ENCODE measurements at regions not wholly inside any gene's neighbourhood (a gene's known extent, or its start where the extent isn't known, plus 50 kb on each side); places are given as distances from the start of the nearest gene placed in this dataset.
"Not testable (repeated sequence)": the region's sequence is repeated elsewhere in the genome, so short reads cannot be mapped to it uniquely, and the experiment has no call there.

DNA sequence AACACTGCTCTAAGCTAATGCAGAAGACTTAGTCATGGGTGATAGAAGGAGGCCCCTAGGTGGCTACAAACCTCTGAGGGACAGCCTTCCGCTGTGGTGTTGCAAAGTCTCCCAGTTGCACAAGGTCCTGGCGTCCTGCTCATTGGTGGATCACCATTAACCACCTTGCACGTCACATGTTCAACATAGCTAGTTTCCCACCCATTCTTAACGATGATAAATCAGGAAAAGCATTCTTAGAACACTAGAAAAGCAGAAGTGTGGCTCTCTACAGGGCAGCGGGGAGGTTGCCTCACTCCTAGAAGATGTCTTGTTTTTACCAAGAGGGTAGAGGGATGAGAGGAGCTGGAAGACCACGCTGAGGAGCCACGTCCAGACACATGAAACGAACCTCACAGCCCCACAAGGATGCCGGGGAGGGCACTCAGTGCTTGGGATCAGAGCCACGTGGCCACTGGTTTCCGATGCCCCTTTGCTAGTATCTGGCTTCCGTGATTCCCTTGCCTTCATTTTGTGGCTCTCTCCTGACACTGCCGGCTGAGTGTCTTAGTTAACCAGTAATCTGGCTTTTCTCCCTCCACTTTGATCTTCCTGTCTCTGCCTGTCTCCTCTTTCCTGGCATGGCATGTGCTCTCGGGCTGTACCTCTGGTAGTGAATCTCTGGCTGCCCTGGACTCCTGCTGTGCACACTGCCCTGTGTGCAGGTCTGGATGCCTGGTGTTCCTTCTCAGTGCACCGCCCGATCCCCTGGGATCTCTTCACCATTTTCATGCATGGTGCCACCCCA lies 91.4 kb upstream of the NEDD9 start:
- peak; percentile 90 for DNase-seq (ENCODE audit: low spot score)
- intact Hi-C loops (cut with DNase I): no loop called here

DNA sequence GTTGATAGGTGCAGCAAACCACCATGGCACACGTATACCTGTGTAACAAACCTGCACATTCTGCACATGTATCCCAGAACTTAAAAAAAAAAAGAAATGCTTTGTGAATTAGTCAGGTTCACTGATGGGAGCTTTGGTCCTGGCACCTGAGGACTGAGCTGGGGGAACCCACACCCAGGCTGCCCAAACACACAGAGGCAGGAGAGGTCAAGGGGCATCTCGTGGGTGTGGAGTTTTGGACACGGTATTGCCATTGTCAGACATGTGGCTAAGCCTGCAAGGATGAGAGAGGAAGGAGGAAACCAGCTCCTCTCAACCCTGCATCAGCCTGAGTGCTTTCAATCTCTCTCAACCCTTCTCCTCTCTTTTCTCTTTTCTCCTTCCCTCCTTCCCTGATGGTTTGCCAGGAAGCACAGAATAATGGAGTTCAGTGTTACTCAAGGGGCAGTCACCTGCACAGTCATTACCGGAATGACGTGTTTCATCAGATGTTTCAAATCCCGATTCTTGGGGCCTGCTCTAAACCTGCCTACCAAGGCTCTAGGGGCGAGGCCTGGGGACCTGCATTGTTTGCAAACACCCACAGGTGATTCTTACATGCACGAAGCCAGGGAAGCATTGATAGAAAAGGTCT lies 89.9 kb upstream of the NEDD9 start:
- DNase-seq (ENCODE audit: low spot score): no peak
- intact Hi-C loops (cut with DNase I): no loop called here

DNA sequence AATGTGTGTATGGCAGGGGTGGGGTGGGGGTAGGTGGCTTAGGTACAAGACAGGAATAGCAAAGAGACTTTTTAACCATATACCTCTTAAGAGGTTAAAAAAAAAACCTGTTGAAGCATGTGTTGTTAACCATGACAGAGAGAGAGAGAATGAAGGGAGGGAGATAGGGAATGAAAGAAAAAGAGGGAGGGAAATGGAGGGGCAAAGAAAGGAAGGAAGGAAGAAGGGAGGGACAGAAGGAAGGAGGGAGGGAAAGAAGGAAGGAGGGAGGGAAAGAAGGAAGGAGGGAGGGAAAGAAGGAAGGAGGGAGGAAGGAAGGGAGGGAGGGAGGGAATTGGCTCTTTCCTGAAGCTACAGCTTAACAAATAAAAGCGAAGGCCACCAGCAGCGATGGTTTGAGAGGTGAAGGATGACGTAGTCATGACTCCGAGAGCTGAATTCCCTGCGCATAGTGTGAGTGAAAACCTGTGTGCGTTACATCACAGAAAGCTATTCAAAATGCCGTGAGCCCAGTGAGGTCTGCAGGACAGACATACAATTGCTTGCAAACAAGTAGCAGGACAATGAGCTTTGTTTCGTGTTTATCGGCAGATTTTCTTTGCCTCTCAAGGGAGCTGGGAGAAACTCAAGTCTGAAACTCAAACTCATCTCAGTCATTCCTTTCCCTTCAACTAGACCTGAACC lies 88.6 kb upstream of the NEDD9 start:
- DNase-seq (ENCODE audit: low spot score): no peak
- intact Hi-C loops (cut with DNase I): no loop called here

DNA sequence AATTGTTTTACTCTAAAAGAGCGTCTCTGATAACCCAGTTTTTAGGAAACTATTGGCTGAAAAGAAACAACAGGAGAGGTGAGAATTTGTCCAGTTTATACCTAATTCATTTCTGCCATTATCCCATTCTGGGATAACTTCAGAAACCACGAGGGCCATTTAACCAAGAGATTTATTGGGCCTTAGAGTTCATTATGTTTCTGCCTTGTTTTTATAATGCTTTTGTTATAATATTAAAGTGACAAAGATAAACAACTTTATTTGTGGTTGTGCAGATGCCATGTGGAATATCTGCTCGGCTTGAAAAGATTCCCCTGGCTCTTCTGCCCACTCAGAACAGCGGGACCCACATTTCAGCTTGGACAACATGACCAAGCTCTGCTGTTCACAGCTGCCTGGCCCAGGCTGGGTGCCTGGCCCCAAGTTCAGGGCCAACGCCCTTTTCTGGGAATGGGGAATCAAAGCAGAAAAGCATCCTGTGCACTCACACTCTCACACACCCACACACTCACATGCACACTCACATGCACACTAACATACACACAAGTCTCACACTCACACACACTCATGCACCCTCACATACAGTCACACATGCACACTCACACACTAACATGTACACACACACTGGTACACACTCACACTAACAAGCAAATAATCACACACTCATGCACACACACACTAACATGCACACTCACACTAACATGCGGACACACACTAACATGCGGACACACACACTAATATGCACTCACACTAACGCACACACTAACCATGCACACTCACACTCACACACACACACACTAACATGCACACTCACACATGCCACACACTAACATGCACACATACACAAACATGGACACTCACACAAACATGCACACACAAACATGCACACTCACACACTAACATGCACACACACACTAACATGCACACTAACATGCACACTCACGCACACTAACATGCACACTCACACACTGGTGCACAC lies 86.7 kb upstream of the NEDD9 start:
- no peak for DNase-seq (ENCODE audit: low spot score)
- intact Hi-C loops (cut with DNase I): loop anchor here (10.0 kb wide), 1 partner anchor 64 kb away; no protein-coding TSS in a partner anchor

DNA sequence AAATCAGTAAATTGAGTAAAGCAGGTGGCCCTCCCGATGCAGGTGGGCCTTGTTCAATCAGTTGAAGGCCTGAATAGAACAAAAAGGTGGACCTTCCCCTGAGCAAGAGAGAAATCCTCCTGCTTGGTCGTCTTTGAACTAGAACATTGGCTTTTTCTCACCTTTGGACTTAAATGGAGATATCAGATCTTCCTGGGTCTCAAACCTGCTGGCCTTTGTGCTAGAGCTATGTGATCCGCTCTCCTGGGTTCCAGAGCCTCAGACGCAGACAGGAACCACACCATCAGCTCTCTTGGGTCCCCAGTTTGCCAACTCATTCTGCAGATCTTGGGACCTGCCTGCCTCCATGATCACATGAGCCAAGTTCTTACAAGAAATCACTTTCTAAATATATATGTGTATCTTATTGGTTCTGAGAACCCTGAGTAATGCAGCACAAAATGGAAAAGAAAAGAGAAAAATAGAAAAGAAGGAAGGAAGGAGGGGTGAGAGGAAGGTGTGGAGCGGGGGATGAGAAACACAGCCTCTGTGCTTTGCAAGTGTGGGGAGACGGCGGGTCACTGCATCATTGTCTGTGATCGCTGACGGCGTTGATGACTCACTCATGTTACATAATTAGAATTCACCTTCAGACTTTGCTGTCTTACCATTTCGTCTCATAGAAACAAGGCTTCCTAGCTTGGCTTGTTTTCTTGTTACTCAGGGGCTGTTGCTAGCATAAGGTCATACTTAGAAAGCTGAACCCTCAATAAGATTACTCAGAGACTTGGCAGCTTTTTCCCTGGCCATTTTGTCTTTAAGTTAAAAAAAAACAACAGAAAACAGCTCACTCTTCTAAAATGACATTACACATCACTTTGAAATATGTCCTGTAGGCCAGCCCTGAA lies 85.7 kb upstream of the NEDD9 start:
- peak; percentile 90 for DNase-seq (ENCODE audit: low spot score)
- intact Hi-C loops (cut with DNase I): loop anchor here (10.0 kb wide), 1 partner anchor 63 kb away; no protein-coding TSS in a partner anchor

DNA sequence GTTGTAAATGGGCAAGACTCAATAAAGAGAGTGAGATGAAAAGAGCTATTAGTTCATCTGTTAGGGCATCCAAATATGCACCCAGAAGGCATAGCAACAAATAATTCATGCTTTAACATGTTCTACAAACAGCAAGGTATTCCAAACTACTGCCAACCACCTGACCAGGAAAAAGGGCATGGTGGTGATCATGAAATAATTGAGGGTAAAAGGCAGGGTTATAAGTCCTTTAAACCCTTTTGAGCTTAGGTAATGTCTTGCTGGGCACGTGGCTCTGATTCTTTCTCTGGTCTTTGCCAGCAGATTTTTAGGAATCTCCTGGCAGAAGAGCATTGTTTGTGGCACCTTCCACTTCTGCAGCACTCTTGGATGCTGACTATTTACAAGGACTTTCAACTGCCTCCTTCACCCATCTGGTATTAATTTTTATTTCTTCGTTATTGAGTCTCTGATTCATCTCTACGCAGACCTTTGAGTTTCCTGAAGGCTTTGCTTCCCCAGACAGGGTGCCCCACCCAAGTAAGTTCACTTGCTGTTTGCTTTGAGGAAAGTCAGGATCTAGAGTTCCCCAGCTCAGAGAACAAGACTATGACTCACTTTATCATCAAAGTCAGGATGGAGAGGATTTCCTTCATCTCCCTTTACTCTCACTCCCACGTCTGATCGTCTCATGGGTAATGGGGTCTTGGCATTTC lies 83.4 kb upstream of the NEDD9 start:
- intact Hi-C loops (cut with DNase I): loop anchor here (10.0 kb wide), 1 partner anchor 61 kb away; no protein-coding TSS in a partner anchor
- DNase-seq (ENCODE audit: low spot score): no peak

DNA sequence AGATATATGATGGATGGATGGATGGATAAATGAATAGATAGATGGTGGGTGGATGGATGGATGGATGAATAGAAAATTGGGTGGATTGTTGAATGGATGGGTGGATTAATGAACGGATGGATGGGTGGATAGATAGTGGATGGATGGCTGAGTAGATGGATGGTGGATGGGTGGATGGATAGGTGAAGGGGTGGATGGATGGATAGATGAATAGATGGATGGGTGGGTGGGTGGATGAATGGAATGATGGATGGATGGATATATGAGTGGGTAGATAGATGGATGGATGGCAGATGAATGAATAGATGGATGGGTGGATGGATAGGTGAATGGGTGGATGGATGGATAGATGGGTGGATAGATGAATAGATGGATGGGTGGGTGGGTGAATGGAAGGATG lies 80.7 kb upstream of the NEDD9 start:
- no peak for DNase-seq (ENCODE audit: low spot score)
- intact Hi-C loops (cut with DNase I): loop anchor here (10.0 kb wide), 1 partner anchor 58 kb away; no protein-coding TSS in a partner anchor

DNA sequence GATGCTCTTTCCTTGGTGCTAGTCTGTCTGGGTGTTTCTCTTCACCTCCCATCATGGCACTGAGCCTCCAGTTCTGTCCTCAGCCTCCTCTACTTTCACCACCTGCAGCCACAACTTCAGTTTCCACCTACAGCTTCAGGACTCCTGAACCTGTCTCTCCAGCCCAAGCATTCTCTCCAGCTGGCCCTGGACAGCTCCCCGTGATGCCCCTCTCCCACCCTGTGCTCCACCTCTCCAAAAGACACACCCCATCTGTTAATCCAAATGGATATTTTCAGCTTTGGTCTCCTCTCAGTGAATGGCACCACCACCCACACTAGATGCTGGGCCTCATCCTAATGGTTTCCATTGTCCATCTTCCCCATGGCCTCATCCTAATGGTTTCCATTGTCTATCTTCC lies 79.5 kb upstream of the NEDD9 start:
- DNase-seq (ENCODE audit: low spot score): no peak
- intact Hi-C loops (cut with DNase I): loop anchor here (10.0 kb wide), 1 partner anchor 57 kb away; no protein-coding TSS in a partner anchor

DNA sequence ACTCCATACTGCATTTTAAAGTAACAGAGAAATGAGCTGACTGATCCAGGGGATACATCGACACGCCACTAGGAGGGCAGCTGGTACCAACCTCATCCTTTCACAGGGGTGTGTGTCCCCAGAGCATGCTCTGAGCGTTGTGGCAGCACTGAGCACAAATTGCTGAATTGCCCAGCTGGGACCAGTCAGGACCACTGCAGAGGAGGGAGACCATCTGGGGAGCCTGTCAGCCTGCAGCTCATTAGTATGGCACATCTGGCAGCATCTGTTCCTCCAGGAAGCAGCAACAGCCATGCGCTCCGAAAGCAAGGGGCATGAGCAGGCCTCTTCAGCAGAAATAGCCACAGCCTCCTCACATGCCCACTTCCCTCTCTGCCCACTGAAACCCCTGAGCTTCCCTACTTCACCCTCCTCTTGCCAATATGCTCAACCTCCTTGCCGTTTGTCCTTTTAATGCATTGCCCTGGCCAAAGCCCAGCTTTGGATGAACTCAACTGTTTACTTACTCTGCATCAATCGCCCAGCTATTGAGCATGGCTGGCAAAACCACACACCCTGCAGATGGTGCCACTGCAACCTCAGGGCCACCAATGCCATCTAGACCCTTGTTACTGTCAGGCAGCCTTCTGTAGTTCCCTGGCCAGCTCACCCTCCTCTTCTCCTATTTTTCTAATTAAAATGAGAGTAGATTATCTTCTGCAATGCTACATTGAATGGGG lies 77.6 kb upstream of the NEDD9 start:
- DNase-seq (ENCODE audit: low spot score): no peak
- intact Hi-C loops (cut with DNase I): loop anchor here (10.0 kb wide), 1 partner anchor 55 kb away; no protein-coding TSS in a partner anchor

DNA sequence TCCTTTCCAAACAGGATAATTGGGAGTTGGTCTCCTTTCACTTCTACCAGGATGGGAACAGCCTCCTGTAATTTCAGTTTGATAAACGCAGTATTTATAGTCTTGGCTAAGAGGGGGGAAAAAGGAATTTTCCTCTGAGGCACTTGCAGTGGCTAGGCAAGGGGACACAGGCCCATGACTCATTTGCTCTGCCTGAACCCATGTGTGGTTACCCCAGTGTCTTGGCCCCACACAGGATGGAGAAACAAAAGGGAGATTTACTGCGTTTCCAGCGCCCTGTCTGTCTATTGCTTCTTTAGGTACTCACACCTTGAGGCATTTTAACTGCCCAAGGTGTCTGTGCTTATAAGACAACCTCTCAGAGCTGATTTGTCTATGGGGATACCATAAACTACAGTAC lies 74.8 kb upstream of the NEDD9 start:
- intact Hi-C loops (cut with DNase I): no loop called here

DNA sequence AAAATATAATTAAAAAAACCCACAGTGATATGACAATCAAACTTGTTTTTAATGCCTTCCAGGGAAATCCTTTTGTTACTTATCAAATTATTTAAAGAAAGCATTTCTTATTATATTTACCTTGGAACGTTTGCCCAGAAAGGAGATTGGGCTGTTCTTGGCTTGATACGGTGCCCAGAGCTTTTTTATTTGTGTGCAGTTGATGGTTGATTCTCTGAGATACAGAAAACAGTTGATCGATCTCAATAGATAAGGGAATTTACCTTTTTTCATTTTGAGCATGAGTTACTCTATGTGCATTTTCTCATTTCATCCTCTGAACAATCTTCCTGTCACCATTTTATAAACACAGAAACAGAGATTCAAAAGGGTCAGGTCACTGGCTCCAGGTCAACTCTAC lies 72.5 kb upstream of the NEDD9 start:
- intact Hi-C loops (cut with DNase I): no loop called here
- DNase-seq (ENCODE audit: low spot score): no peak

More for the DNA sequence above, 74.8 kb upstream of the NEDD9 start:
- no peak for DNase-seq (ENCODE audit: low spot score)

DNA sequence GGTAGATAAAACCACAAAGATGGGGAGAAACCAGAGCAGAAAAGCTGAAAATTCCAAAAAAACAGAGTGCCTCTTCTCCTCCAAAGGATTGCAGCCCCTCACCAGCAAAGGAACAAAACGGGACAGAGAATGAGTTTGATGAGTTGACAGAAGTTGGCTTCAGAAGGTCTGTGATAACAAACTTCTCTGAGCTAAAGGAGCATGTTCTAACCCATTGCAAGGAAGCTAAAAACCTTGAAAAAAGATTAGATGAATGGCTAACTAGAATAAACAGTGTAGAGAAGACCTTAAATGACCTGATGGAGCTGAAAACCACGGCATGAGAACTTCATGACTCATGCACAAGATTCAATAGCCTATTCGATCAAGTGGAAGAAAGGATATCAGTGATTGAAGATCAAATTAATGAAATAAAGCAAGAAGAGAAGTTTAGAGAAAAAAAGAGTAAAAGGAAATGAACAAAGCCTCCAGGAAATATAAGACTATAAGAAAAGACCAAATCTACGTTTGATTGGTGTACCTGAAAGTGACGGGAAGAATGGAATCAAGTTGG lies 67.5 kb upstream of the NEDD9 start:
- not testable (repeated sequence) for DNase-seq (ENCODE audit: low spot score)

DNA sequence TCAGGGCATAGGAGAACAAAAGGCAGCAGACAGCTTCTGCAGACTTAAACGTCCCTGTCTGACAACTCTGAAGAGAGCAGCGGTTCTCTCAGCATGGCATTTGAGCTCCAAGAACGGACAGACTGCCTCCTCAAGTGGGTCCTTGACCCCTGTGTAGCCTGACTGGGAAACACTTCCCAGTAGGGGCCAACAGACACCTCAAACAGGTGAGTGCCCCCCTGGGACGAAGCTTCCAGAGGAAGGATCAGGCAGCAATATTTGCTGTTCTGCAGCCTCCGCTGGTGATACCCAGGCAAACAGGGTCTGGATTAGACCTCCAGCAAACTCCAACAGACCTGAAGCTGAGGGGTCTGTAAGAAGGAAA lies 66.9 kb upstream of the NEDD9 start:
- intact Hi-C loops (cut with DNase I); DNase-seq (ENCODE audit: low spot score): not testable (repeated sequence)

More for the DNA sequence above, 67.5 kb upstream of the NEDD9 start:
- intact Hi-C loops (cut with DNase I): not testable (repeated sequence)

DNA sequence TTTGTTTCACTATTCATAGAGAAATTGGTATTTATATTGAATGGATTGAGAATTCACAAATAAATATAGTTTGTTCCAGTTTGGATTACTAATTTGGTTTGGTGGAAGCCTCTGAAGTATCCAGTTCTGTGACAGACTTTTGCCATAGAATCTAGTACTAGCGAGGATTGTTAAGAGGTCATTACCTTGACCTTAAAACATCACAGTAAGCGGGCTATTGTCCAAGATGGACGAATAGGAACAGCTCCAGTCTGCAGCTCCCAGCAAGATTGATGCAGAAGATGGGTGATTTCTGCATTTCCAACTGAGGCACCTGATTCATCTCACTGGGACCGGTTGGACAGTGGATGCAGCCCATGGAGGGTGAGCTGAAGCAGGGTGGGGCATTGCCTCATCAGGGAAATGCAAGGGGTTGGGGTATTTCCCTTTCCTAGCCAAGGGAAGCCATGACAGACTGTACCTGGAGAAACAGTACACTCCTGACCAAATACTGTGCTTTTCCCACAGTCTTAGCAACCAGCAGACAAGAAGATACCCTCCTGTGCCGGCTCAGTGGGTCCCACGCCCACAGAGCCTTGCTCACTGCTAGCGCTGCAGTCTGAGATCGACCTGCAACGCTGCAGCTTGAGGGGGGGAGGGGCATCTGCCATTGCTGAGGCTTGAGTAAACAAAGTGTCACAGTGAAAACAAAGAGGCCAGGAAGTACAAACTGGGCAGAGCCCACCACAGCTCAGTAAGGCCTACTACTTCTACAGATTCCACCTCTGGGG lies 66.4 kb upstream of the NEDD9 start:
- intact Hi-C loops (cut with DNase I): no loop called here
- DNase-seq (ENCODE audit: low spot score): no peak

DNA sequence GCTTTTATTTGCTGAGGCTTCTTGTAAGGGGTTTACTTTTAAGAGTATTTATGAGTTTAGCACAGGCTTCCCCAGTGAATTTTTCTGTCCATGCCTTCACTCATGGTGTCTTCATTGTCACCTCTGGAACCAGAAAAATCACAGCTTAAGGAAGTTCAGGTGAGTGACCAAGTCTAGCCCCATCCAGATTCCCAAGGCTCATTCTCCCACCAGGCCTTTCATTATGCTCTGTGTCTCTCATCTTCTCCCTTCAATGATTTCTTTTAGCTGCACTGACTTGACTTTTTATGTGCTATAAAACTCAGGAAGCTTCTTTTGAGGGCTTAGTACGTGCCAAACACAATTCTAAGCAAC lies 64.9 kb upstream of the NEDD9 start:
- intact Hi-C loops (cut with DNase I): no loop called here
- no peak for DNase-seq (ENCODE audit: low spot score)
